ENCODE measurements at regions not wholly inside any gene's neighbourhood (a gene's known extent, or its start where the extent isn't known, plus 50 kb on each side); places are given as distances from the start of the nearest gene placed in this dataset.

- TF ChIP-seq ISL1 (CRISPR knock-in tag; IDR thresholded peaks at IDR 0.05) (no peak), CSDC2 (CRISPR knock-in tag; IDR thresholded peaks at IDR 0.05) (no peak), ZFP3 (CRISPR knock-in tag; IDR thresholded peaks at IDR 0.05) (no peak), TCF4 (CRISPR knock-in tag; IDR thresholded peaks at IDR 0.05; ENCODE audit: borderline replicate concordance) (no peak), PATZ1 (CRISPR knock-in tag; IDR thresholded peaks at IDR 0.05; ENCODE audit: borderline replicate concordance) (no peak), PPARA (CRISPR knock-in tag; IDR thresholded peaks at IDR 0.05; ENCODE audit: borderline replicate concordance) (no peak)
- TF ChIP-seq, protein P1, sequence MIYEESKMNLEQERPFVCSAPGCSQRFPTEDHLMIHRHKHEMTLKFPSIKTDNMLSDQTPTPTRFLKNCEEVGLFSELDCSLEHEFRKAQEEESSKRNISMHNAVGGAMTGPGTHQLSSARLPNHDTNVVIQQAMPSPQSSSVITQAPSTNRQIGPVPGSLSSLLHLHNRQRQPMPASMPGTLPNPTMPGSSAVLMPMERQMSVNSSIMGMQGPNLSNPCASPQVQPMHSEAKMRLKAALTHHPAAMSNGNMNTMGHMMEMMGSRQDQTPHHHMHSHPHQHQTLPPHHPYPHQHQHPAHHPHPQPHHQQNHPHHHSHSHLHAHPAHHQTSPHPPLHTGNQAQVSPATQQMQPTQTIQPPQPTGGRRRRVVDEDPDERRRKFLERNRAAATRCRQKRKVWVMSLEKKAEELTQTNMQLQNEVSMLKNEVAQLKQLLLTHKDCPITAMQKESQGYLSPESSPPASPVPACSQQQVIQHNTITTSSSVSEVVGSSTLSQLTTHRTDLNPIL (CRISPR knock-in tag; IDR thresholded peaks at IDR 0.05; ENCODE audit: low read depth) = no peak
Observed at GRCh38 chr6:75020376-75020775, 185.5 kb downstream of the COL12A1 start.

All from SK-N-SH treated with all-trans-retinoic acid at 6 μM for 48 hours (cell line).